Suprapubic skin (tissue), 3 donors: ENCODE measurements at regions not wholly inside any gene's neighbourhood (a gene's known extent, or its start where the extent isn't known, plus 50 kb on each side); places are given as distances from the start of the nearest gene placed in this dataset.

ENCODE experiments used
- POLR2A ChIP-seq, 2 donors: fragments of 450-650 bp; IDR thresholded peaks; one replicate each; pipeline ENCODE4 v1.6.1; 2017; ENCODE audit warnings: antibody characterized with exemption in 2 of 2, mild to moderate bottlenecking in 2 of 2, moderate library complexity in 2 of 2
- TF ChIP-seq, protein P1 (sequence below), 2 donors: fragments of 200-600 bp in 1 of 2; fragments of 450-650 bp in 1 of 2; sonication (generic) in 1 of 2; IDR thresholded peaks; one replicate each; pipeline ENCODE4 v1.5.1; 2016 to 2019; ENCODE audit warnings: antibody characterized with exemption in 2 of 2, mild to moderate bottlenecking in 1 of 2, moderate library complexity in 1 of 2

DNA sequence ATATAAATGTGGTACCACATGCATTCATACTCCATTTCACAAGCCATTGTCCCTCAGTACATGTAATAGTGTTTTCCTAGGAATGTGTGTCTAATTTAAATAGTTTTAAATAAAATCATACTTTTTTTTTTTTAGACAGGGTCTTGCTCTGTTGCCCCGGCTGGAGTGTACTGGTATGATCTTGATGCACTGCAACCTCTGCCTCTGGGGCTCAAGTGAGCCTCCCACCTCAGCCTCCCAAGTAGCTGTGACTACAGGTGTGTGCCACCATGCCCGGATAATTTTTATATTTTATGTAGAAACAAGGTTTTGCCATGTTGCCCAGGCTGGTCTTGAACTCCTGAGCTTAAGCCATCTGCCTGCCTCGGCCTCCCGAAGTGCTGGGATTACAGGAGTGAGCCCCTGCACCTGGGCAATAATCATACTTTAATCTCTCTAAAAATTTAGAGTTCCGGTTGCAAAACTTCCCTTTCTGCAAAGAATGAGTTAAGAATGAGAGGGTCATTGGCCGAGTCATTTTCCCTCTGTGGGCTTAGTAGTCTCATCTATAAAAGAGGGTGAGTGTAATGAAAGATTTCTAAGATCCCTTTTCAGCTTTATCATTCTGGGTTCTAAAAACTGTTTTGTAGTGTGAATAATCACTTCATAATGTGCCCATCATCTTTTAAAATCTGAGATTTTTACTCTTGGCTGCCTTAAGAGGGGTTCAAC is 116.0 kb upstream of the PELI1 start:
- TF ChIP-seq POLR2A (IDR thresholded peaks at IDR 0.05) = no peak
- TF ChIP-seq, protein P1, sequence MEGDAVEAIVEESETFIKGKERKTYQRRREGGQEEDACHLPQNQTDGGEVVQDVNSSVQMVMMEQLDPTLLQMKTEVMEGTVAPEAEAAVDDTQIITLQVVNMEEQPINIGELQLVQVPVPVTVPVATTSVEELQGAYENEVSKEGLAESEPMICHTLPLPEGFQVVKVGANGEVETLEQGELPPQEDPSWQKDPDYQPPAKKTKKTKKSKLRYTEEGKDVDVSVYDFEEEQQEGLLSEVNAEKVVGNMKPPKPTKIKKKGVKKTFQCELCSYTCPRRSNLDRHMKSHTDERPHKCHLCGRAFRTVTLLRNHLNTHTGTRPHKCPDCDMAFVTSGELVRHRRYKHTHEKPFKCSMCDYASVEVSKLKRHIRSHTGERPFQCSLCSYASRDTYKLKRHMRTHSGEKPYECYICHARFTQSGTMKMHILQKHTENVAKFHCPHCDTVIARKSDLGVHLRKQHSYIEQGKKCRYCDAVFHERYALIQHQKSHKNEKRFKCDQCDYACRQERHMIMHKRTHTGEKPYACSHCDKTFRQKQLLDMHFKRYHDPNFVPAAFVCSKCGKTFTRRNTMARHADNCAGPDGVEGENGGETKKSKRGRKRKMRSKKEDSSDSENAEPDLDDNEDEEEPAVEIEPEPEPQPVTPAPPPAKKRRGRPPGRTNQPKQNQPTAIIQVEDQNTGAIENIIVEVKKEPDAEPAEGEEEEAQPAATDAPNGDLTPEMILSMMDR (IDR thresholded peaks at IDR 0.05) = no peak
